ENCODE measurements at regions not wholly inside any gene's neighbourhood (a gene's known extent, or its start where the extent isn't known, plus 50 kb on each side); places are given as distances from the start of the nearest gene placed in this dataset.

DNA sequence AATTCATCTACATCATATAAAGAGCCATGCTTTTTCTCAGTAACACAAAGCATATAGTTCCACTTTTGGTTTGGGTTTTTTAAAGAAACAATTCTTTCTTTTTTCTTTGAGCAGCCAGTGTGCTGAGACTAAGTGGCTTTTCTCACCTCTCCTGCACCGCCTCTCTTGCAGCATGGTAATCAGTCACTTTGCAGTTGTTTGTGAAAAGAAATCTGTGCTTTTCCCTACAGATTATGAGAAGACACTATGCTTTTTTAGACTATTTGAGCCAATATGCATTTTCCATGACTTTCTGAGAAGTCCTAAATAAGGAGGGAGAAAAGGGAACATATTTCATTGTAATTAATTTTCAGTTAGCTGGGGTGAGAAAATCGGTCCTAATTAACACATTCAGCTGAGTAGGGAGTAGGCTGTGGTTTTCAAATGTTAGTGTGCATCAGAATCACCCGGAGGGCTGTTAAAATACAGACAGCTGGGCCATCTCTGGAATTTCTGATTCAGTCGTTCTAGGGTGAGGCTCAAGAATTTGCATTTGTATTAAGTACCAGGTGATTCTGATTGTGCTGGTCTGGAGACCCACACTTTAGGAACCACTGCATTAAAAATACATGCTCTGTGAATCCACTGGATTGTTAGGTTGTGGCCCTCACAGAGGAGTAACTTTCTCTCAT is 155.2 kb downstream of the TINAG start:
- TF ChIP-seq POLR2AphosphoS5 (IDR thresholded peaks at IDR 0.05) (no peak), POLR2A (IDR thresholded peaks at IDR 0.05) (no peak), EP300 (IDR thresholded peaks at IDR 0.05) (no peak)
- TF ChIP-seq, protein P1, sequence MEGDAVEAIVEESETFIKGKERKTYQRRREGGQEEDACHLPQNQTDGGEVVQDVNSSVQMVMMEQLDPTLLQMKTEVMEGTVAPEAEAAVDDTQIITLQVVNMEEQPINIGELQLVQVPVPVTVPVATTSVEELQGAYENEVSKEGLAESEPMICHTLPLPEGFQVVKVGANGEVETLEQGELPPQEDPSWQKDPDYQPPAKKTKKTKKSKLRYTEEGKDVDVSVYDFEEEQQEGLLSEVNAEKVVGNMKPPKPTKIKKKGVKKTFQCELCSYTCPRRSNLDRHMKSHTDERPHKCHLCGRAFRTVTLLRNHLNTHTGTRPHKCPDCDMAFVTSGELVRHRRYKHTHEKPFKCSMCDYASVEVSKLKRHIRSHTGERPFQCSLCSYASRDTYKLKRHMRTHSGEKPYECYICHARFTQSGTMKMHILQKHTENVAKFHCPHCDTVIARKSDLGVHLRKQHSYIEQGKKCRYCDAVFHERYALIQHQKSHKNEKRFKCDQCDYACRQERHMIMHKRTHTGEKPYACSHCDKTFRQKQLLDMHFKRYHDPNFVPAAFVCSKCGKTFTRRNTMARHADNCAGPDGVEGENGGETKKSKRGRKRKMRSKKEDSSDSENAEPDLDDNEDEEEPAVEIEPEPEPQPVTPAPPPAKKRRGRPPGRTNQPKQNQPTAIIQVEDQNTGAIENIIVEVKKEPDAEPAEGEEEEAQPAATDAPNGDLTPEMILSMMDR (IDR thresholded peaks at IDR 0.05), result no peak

Data from upper lobe of left lung (tissue), 4 donors.